H9 (cell line): ENCODE measurements at regions not wholly inside any gene's neighbourhood (a gene's known extent, or its start where the extent isn't known, plus 50 kb on each side); places are given as distances from the start of the nearest gene placed in this dataset.

Source experiments
- DNase-seq: peaks from one replicate; pipeline ENCODE4 v3.0.0-alpha.2; 2017
- H2AFZ ChIP-seq: one replicate; pipeline ENCODE4 v1.6.1; 2013; ENCODE audit warnings: mild to moderate bottlenecking, low read length, control low read depth, moderate library complexity
- H2AK5ac ChIP-seq: 2 replicates; pipeline ENCODE4 v1.6.1; 2013; ENCODE audit warnings: low read length, control low read depth, mixed read lengths; ENCODE audit not compliant: insufficient read length
- H2BK120ac ChIP-seq: one replicate; pipeline ENCODE4 v1.6.1; 2013; ENCODE audit warnings: low read depth, mild to moderate bottlenecking, low read length, control low read depth, inconsistent platforms; ENCODE audit not compliant: poor library complexity, severe bottlenecking
- H2BK12ac ChIP-seq: 2 replicates; pipeline ENCODE4 v1.6.1; 2013; ENCODE audit warnings: low read length, control low read depth, mixed read lengths, low read depth; ENCODE audit not compliant: insufficient read length
- H2BK15ac ChIP-seq: 2 replicates; pipeline ENCODE4 v1.6.1; 2013; ENCODE audit warnings: low read depth, low read length, control low read depth
- H2BK20ac ChIP-seq: one replicate; pipeline ENCODE4 v1.6.1; 2013; ENCODE audit warnings: low read depth, mild to moderate bottlenecking, low read length, control low read depth, inconsistent platforms; ENCODE audit not compliant: poor library complexity, severe bottlenecking
- H2BK5ac ChIP-seq: 2 replicates; pipeline ENCODE4 v1.6.1; 2013; ENCODE audit warnings: low read length, control low read depth, mixed read lengths; ENCODE audit not compliant: insufficient read length
- H3K14ac ChIP-seq: 2 replicates; pipeline ENCODE4 v1.6.1; 2013; ENCODE audit warnings: low read length, control low read depth; ENCODE audit not compliant: insufficient read depth
- H3K18ac ChIP-seq: 2 replicates; pipeline ENCODE4 v1.6.1; 2013; ENCODE audit warnings: low read depth, mild to moderate bottlenecking, mixed read lengths, low read length, control low read depth; ENCODE audit not compliant: insufficient read length
- H3K23ac ChIP-seq: 2 replicates; pipeline ENCODE4 v1.6.1; 2013; ENCODE audit warnings: low read length, control low read depth, mixed read lengths, low read depth; ENCODE audit not compliant: insufficient read length
- H3K23me2 ChIP-seq: 2 replicates; pipeline ENCODE4 v1.6.1; 2013; ENCODE audit warnings: low read depth, mild to moderate bottlenecking, mixed read lengths, low read length, control low read depth; ENCODE audit not compliant: insufficient read length, poor library complexity, severe bottlenecking
- H3K27ac ChIP-seq: 2 replicates; pipeline ENCODE4 v1.5.1; 2013; ENCODE audit warnings: low read length, control low read depth, mixed read lengths, low read depth; ENCODE audit not compliant: insufficient read length
- H3K27me3 ChIP-seq: 2 replicates; pipeline ENCODE4 v1.6.1; 2013; ENCODE audit warnings: low read length, control low read depth, inconsistent platforms; ENCODE audit not compliant: insufficient read depth
- H3K4ac ChIP-seq: 2 replicates; pipeline ENCODE4 v1.6.1; 2013; ENCODE audit warnings: low read depth, mild to moderate bottlenecking, control low read depth, inconsistent platforms, low read length, moderate library complexity
- H3K4me1 ChIP-seq: 2 replicates; pipeline ENCODE4 v1.6.1; 2013; ENCODE audit warnings: low read length, control low read depth, inconsistent platforms; ENCODE audit not compliant: insufficient read depth
- H3K4me2 ChIP-seq: 2 replicates; pipeline ENCODE4 v1.6.1; 2013; ENCODE audit warnings: low read length, control low read depth, mixed read lengths; ENCODE audit not compliant: insufficient read length, insufficient read depth
- H3K56ac ChIP-seq: 2 replicates; pipeline ENCODE4 v1.6.1; 2013; ENCODE audit warnings: low read depth, mild to moderate bottlenecking, mixed read lengths, low read length, control low read depth; ENCODE audit not compliant: insufficient read length
- H3K79me1 ChIP-seq: 2 replicates; pipeline ENCODE4 v1.6.1; 2013; ENCODE audit warnings: low read depth, mild to moderate bottlenecking, moderate library complexity, low read length, control low read depth, inconsistent platforms; ENCODE audit not compliant: insufficient read depth, poor library complexity, severe bottlenecking
- H3K79me2 ChIP-seq: 2 replicates; pipeline ENCODE4 v1.6.1; 2013; ENCODE audit warnings: low read length, control low read depth, inconsistent platforms; ENCODE audit not compliant: insufficient read depth
- H3K9ac ChIP-seq: 2 replicates; pipeline ENCODE4 v1.6.1; 2013; ENCODE audit warnings: low read length, control low read depth, mixed read lengths; ENCODE audit not compliant: insufficient read length; ENCODE audit errors: extremely low read depth
- H3K9me3 ChIP-seq: one replicate; pipeline ENCODE4 v1.6.1; 2013; ENCODE audit warnings: low read depth, low read length, inconsistent platforms; ENCODE audit not compliant: control insufficient read depth
- H3T11ph ChIP-seq: one replicate; pipeline ENCODE4 v1.6.1; 2013; ENCODE audit warnings: mild to moderate bottlenecking, low read length, control low read depth, inconsistent platforms
- H4K20me1 ChIP-seq: one replicate; pipeline ENCODE4 v1.6.1; 2013; ENCODE audit not compliant: control insufficient read depth, insufficient read length, insufficient read depth
- H4K5ac ChIP-seq: 2 replicates; pipeline ENCODE4 v1.6.1; 2013; ENCODE audit warnings: low read depth, mild to moderate bottlenecking, mixed read lengths, low read length, control low read depth; ENCODE audit not compliant: insufficient read length
- H4K8ac ChIP-seq: replicated peaks from 2 replicates; pipeline ENCODE4 v1.6.1; 2013; ENCODE audit warnings: low read length, control low read depth, mixed read lengths, low read depth; ENCODE audit not compliant: insufficient read length
- H4K91ac ChIP-seq: 2 replicates; pipeline ENCODE4 v1.6.1; 2013; ENCODE audit warnings: low read depth, mild to moderate bottlenecking, moderate library complexity, mixed read lengths, low read length, control low read depth; ENCODE audit not compliant: insufficient read length
- H3K27ac Mint-ChIP-seq, 3 experiments: 2 replicates in 2 of 3; 3 replicates in 1 of 3; pipeline ENCODE4 v1.8.0; 2020 to 2021; ENCODE audit warnings: mixed read lengths in 3 of 3, mild to moderate bottlenecking in 1 of 3, moderate library complexity in 1 of 3
- H3K27me3 Mint-ChIP-seq: 2 replicates; pipeline ENCODE4 v1.8.0; 2021; ENCODE audit warnings: low read depth, mild to moderate bottlenecking, moderate library complexity, mixed read lengths
- H3K36me3 Mint-ChIP-seq, 3 experiments: 2 replicates in 2 of 3; 3 replicates in 1 of 3; pipeline ENCODE4 v1.8.0; 2020 to 2021; ENCODE audit warnings: low read depth in 3 of 3, mixed read lengths in 3 of 3; ENCODE audit not compliant: insufficient read depth in 1 of 3
- H3K4me1 Mint-ChIP-seq, 2 experiments: 2 replicates each; pipeline ENCODE4 v1.8.0; 2020; ENCODE audit warnings: mixed read lengths in 2 of 2
- H3K4me3 Mint-ChIP-seq, 2 experiments: 2 replicates in 1 of 2; 3 replicates in 1 of 2; pipeline ENCODE4 v1.8.0; 2020 to 2021; ENCODE audit warnings: mild to moderate bottlenecking in 2 of 2, mixed read lengths in 2 of 2, moderate library complexity in 1 of 2
- H3K9me3 Mint-ChIP-seq, 2 experiments: 2 replicates in 1 of 2; 3 replicates in 1 of 2; pipeline ENCODE4 v1.8.0; 2020; ENCODE audit warnings: mild to moderate bottlenecking in 2 of 2, mixed read lengths in 2 of 2, moderate library complexity in 1 of 2
- CTCF ChIP-seq: fragments of 200-600 bp; sonication (generic); conservative IDR thresholded peaks from 3 replicates; pipeline ENCODE4 v1.8.0; 2021; ENCODE audit warnings: antibody characterized with exemption, mild to moderate bottlenecking
- WGBS: extraction: QIAGEN DNeasy Blood & Tissue Kit; methylation state at CpG from one replicate; pipeline ENCODE4 v1.1.7; 2013; ENCODE audit warnings: missing lambda C conversion rate, low lambda C conversion rate, mixed read lengths; ENCODE audit not compliant: insufficient read length; ENCODE audit errors: extremely low coverage; 5-methylcytosine and 5-hydroxymethylcytosine counted together

GRCh38 chr5:8825139-8825757 is 720.6 kb downstream of the SEMA5A start:
- H2BK12ac ChIP-seq = no peak overlapping the region
- no peak overlapping the region for H2AFZ ChIP-seq
- H3K4me1 Mint-ChIP-seq = peaks cover 16 to 33% of the 10 kb centered on the region in 2 experiments
- no peak for DNase-seq
- no peaks in the 10 kb centered on the region for H3K79me1 ChIP-seq
- H3K9me3 Mint-ChIP-seq = peaks cover 5 to 12% of the 10 kb centered on the region in 2 experiments; a peak in 4 of 5 replicates
- H3K9ac ChIP-seq = no peak overlapping the region
- peaks cover 0 to 2% (median 0%) of the 10 kb centered on the region in 3 experiments; a peak in 1 of 7 replicates for H3K36me3 Mint-ChIP-seq
- no peaks in the 10 kb centered on the region for H3K9me3 ChIP-seq
- H4K5ac ChIP-seq = no peak overlapping the region
- no peak overlapping the region for H2BK5ac ChIP-seq
- H3K79me2 ChIP-seq = no peaks in the 10 kb centered on the region
- TF ChIP-seq CTCF = no peak
- H3K4ac ChIP-seq = no peak overlapping the region
- H2BK20ac ChIP-seq = no peak overlapping the region
- no peak overlapping the region for H4K8ac ChIP-seq
- no peak overlapping the region for H3K27ac Mint-ChIP-seq
- no peaks in the 10 kb centered on the region; the same call in 1 of the 2 replicates for H3K4me1 ChIP-seq
- H3K27me3 Mint-ChIP-seq = no peaks in the 10 kb centered on the region
- H3K23ac ChIP-seq = no peak overlapping the region
- WGBS = no CpG with 5 or more reads among the region's 4 CpGs
- H3K14ac ChIP-seq = no peak overlapping the region
- no peak overlapping the region for H3K4me2 ChIP-seq
- no peak overlapping the region for H3T11ph ChIP-seq
- H3K27ac ChIP-seq = no peak overlapping the region
- H3K18ac ChIP-seq = no peak overlapping the region
- H2AK5ac ChIP-seq = no peak overlapping the region
- no peak overlapping the region for H2BK15ac ChIP-seq
- H4K20me1 ChIP-seq = no peaks in the 10 kb centered on the region
- H3K4me3 Mint-ChIP-seq = no peak overlapping the region
- H3K23me2 ChIP-seq = no peaks in the 10 kb centered on the region
- no peaks in the 10 kb centered on the region for H3K27me3 ChIP-seq
- no peak overlapping the region for H3K56ac ChIP-seq
- no peak overlapping the region for H4K91ac ChIP-seq
- H2BK120ac ChIP-seq = no peak overlapping the region
